H9 (cell line): ENCODE measurements at regions not wholly inside any gene's neighbourhood (a gene's known extent, or its start where the extent isn't known, plus 50 kb on each side); places are given as distances from the start of the nearest gene placed in this dataset.

Source experiments
- DNase-seq: peaks from one replicate; pipeline ENCODE4 v3.0.0-alpha.2; 2017
- H2AFZ ChIP-seq: one replicate; pipeline ENCODE4 v1.6.1; 2013; ENCODE audit warnings: mild to moderate bottlenecking, low read length, control low read depth, moderate library complexity
- H2AK5ac ChIP-seq: 2 replicates; pipeline ENCODE4 v1.6.1; 2013; ENCODE audit warnings: low read length, control low read depth, mixed read lengths; ENCODE audit not compliant: insufficient read length
- H2BK120ac ChIP-seq: one replicate; pipeline ENCODE4 v1.6.1; 2013; ENCODE audit warnings: low read depth, mild to moderate bottlenecking, low read length, control low read depth, inconsistent platforms; ENCODE audit not compliant: poor library complexity, severe bottlenecking
- H2BK12ac ChIP-seq: 2 replicates; pipeline ENCODE4 v1.6.1; 2013; ENCODE audit warnings: low read length, control low read depth, mixed read lengths, low read depth; ENCODE audit not compliant: insufficient read length
- H2BK15ac ChIP-seq: 2 replicates; pipeline ENCODE4 v1.6.1; 2013; ENCODE audit warnings: low read depth, low read length, control low read depth
- H2BK20ac ChIP-seq: one replicate; pipeline ENCODE4 v1.6.1; 2013; ENCODE audit warnings: low read depth, mild to moderate bottlenecking, low read length, control low read depth, inconsistent platforms; ENCODE audit not compliant: poor library complexity, severe bottlenecking
- H2BK5ac ChIP-seq: 2 replicates; pipeline ENCODE4 v1.6.1; 2013; ENCODE audit warnings: low read length, control low read depth, mixed read lengths; ENCODE audit not compliant: insufficient read length
- H3K14ac ChIP-seq: 2 replicates; pipeline ENCODE4 v1.6.1; 2013; ENCODE audit warnings: low read length, control low read depth; ENCODE audit not compliant: insufficient read depth
- H3K18ac ChIP-seq: 2 replicates; pipeline ENCODE4 v1.6.1; 2013; ENCODE audit warnings: low read depth, mild to moderate bottlenecking, mixed read lengths, low read length, control low read depth; ENCODE audit not compliant: insufficient read length
- H3K23ac ChIP-seq: 2 replicates; pipeline ENCODE4 v1.6.1; 2013; ENCODE audit warnings: low read length, control low read depth, mixed read lengths, low read depth; ENCODE audit not compliant: insufficient read length
- H3K23me2 ChIP-seq: 2 replicates; pipeline ENCODE4 v1.6.1; 2013; ENCODE audit warnings: low read depth, mild to moderate bottlenecking, mixed read lengths, low read length, control low read depth; ENCODE audit not compliant: insufficient read length, poor library complexity, severe bottlenecking
- H3K27ac ChIP-seq: 2 replicates; pipeline ENCODE4 v1.5.1; 2013; ENCODE audit warnings: low read length, control low read depth, mixed read lengths, low read depth; ENCODE audit not compliant: insufficient read length
- H3K27me3 ChIP-seq: 2 replicates; pipeline ENCODE4 v1.6.1; 2013; ENCODE audit warnings: low read length, control low read depth, inconsistent platforms; ENCODE audit not compliant: insufficient read depth
- H3K4ac ChIP-seq: 2 replicates; pipeline ENCODE4 v1.6.1; 2013; ENCODE audit warnings: low read depth, mild to moderate bottlenecking, control low read depth, inconsistent platforms, low read length, moderate library complexity
- H3K4me1 ChIP-seq: 2 replicates; pipeline ENCODE4 v1.6.1; 2013; ENCODE audit warnings: low read length, control low read depth, inconsistent platforms; ENCODE audit not compliant: insufficient read depth
- H3K4me2 ChIP-seq: 2 replicates; pipeline ENCODE4 v1.6.1; 2013; ENCODE audit warnings: low read length, control low read depth, mixed read lengths; ENCODE audit not compliant: insufficient read length, insufficient read depth
- H3K56ac ChIP-seq: 2 replicates; pipeline ENCODE4 v1.6.1; 2013; ENCODE audit warnings: low read depth, mild to moderate bottlenecking, mixed read lengths, low read length, control low read depth; ENCODE audit not compliant: insufficient read length
- H3K79me1 ChIP-seq: 2 replicates; pipeline ENCODE4 v1.6.1; 2013; ENCODE audit warnings: low read depth, mild to moderate bottlenecking, moderate library complexity, low read length, control low read depth, inconsistent platforms; ENCODE audit not compliant: insufficient read depth, poor library complexity, severe bottlenecking
- H3K79me2 ChIP-seq: 2 replicates; pipeline ENCODE4 v1.6.1; 2013; ENCODE audit warnings: low read length, control low read depth, inconsistent platforms; ENCODE audit not compliant: insufficient read depth
- H3K9ac ChIP-seq: 2 replicates; pipeline ENCODE4 v1.6.1; 2013; ENCODE audit warnings: low read length, control low read depth, mixed read lengths; ENCODE audit not compliant: insufficient read length; ENCODE audit errors: extremely low read depth
- H3K9me3 ChIP-seq: one replicate; pipeline ENCODE4 v1.6.1; 2013; ENCODE audit warnings: low read depth, low read length, inconsistent platforms; ENCODE audit not compliant: control insufficient read depth
- H3T11ph ChIP-seq: one replicate; pipeline ENCODE4 v1.6.1; 2013; ENCODE audit warnings: mild to moderate bottlenecking, low read length, control low read depth, inconsistent platforms
- H4K20me1 ChIP-seq: one replicate; pipeline ENCODE4 v1.6.1; 2013; ENCODE audit not compliant: control insufficient read depth, insufficient read length, insufficient read depth
- H4K5ac ChIP-seq: 2 replicates; pipeline ENCODE4 v1.6.1; 2013; ENCODE audit warnings: low read depth, mild to moderate bottlenecking, mixed read lengths, low read length, control low read depth; ENCODE audit not compliant: insufficient read length
- H4K8ac ChIP-seq: replicated peaks from 2 replicates; pipeline ENCODE4 v1.6.1; 2013; ENCODE audit warnings: low read length, control low read depth, mixed read lengths, low read depth; ENCODE audit not compliant: insufficient read length
- H4K91ac ChIP-seq: 2 replicates; pipeline ENCODE4 v1.6.1; 2013; ENCODE audit warnings: low read depth, mild to moderate bottlenecking, moderate library complexity, mixed read lengths, low read length, control low read depth; ENCODE audit not compliant: insufficient read length
- H3K27ac Mint-ChIP-seq, 3 experiments: 2 replicates in 2 of 3; 3 replicates in 1 of 3; pipeline ENCODE4 v1.8.0; 2020 to 2021; ENCODE audit warnings: mixed read lengths in 3 of 3, mild to moderate bottlenecking in 1 of 3, moderate library complexity in 1 of 3
- H3K27me3 Mint-ChIP-seq: 2 replicates; pipeline ENCODE4 v1.8.0; 2021; ENCODE audit warnings: low read depth, mild to moderate bottlenecking, moderate library complexity, mixed read lengths
- H3K36me3 Mint-ChIP-seq, 3 experiments: 2 replicates in 2 of 3; 3 replicates in 1 of 3; pipeline ENCODE4 v1.8.0; 2020 to 2021; ENCODE audit warnings: low read depth in 3 of 3, mixed read lengths in 3 of 3; ENCODE audit not compliant: insufficient read depth in 1 of 3
- H3K4me1 Mint-ChIP-seq, 2 experiments: 2 replicates each; pipeline ENCODE4 v1.8.0; 2020; ENCODE audit warnings: mixed read lengths in 2 of 2
- H3K4me3 Mint-ChIP-seq, 2 experiments: 2 replicates in 1 of 2; 3 replicates in 1 of 2; pipeline ENCODE4 v1.8.0; 2020 to 2021; ENCODE audit warnings: mild to moderate bottlenecking in 2 of 2, mixed read lengths in 2 of 2, moderate library complexity in 1 of 2
- H3K9me3 Mint-ChIP-seq, 2 experiments: 2 replicates in 1 of 2; 3 replicates in 1 of 2; pipeline ENCODE4 v1.8.0; 2020; ENCODE audit warnings: mild to moderate bottlenecking in 2 of 2, mixed read lengths in 2 of 2, moderate library complexity in 1 of 2
- CTCF ChIP-seq: fragments of 200-600 bp; sonication (generic); conservative IDR thresholded peaks from 3 replicates; pipeline ENCODE4 v1.8.0; 2021; ENCODE audit warnings: antibody characterized with exemption, mild to moderate bottlenecking
- WGBS: extraction: QIAGEN DNeasy Blood & Tissue Kit; methylation state at CpG from one replicate; pipeline ENCODE4 v1.1.7; 2013; ENCODE audit warnings: missing lambda C conversion rate, low lambda C conversion rate, mixed read lengths; ENCODE audit not compliant: insufficient read length; ENCODE audit errors: extremely low coverage; 5-methylcytosine and 5-hydroxymethylcytosine counted together

- Histone ChIP-seq H3K9ac (no peak overlapping the region), H3K79me2 (no peaks in the 10 kb centered on the region), H3K9me3 (no peaks in the 10 kb centered on the region), H4K91ac (no peak overlapping the region), H3T11ph (no peak overlapping the region), H3K14ac (no peak overlapping the region), H2BK120ac (no peak overlapping the region), H2BK20ac (no peak overlapping the region), H3K27ac (no peak overlapping the region), H2AK5ac (no peak overlapping the region), H4K8ac (no peak overlapping the region), H3K4me1 (no peaks in the 10 kb centered on the region), H2BK5ac (no peak overlapping the region), H4K5ac (no peak overlapping the region), H4K20me1 (no peaks in the 10 kb centered on the region), H3K23ac (no peak overlapping the region), H2AFZ (no peak overlapping the region), H3K27me3 (no peaks in the 10 kb centered on the region), H3K79me1 (no peaks in the 10 kb centered on the region), H3K4ac (no peak overlapping the region), H3K4me2 (no peak overlapping the region), H2BK12ac (no peak overlapping the region), H3K18ac (no peak overlapping the region), H3K56ac (no peak overlapping the region), H3K23me2 (no peaks in the 10 kb centered on the region), H2BK15ac (no peak overlapping the region)
- TF ChIP-seq CTCF = no peak
- Mint-ChIP-seq H3K36me3 (no peaks in the 10 kb centered on the region), H3K27ac (no peak overlapping the region), H3K4me1 (no peaks in the 10 kb centered on the region), H3K9me3 (no peaks in the 10 kb centered on the region), H3K4me3 (no peak overlapping the region), H3K27me3 (no peaks in the 10 kb centered on the region)
- WGBS = no CpG with 5 or more reads among the region's 3 CpGs
- no peak for DNase-seq
Measured at GRCh38 chr12:24325331-24325730, 375.9 kb upstream of the SOX5 start.
